Neural cell (in vitro differentiated cells): ENCODE measurements at regions not wholly inside any gene's neighbourhood (a gene's known extent, or its start where the extent isn't known, plus 50 kb on each side); places are given as distances from the start of the nearest gene placed in this dataset.

Experiments used
- H2AFZ ChIP-seq: fragments of 200-600, 300-800 bp; sonication (generic), shearing (Covaris generic); 2 replicates; pipeline ENCODE4 v1.6.0; 2014; ENCODE audit warnings: low read depth, mild to moderate bottlenecking, antibody characterized with exemption, low read length, moderate library complexity
- H3F3A ChIP-seq: fragments of 200-600 bp; shearing (Covaris generic); 2 replicates; pipeline ENCODE4 v1.6.1; 2016; ENCODE audit warnings: mild to moderate bottlenecking, moderate library complexity, mixed read lengths, antibody characterized with exemption, low read length; ENCODE audit not compliant: insufficient read depth, poor library complexity, severe bottlenecking
- H3K27ac ChIP-seq: fragments of 200-600, 300-800 bp; sonication (generic), shearing (Covaris generic); 2 replicates; pipeline ENCODE4 v1.5.1; 2014; ENCODE audit warnings: mild to moderate bottlenecking, low read length, moderate library complexity
- H3K27me3 ChIP-seq: fragments of 300-800, 200-600 bp; sonication (generic), shearing (Covaris generic); 2 replicates; pipeline ENCODE4 v1.6.0; 2014; ENCODE audit warnings: mild to moderate bottlenecking, low read depth, low read length, moderate library complexity; ENCODE audit not compliant: insufficient read depth
- H3K36me3 ChIP-seq: fragments of 300-800, 200-600 bp; sonication (generic), shearing (Covaris generic); 2 replicates; pipeline ENCODE4 v1.5.1; 2014; ENCODE audit warnings: mild to moderate bottlenecking, antibody characterized with exemption, low read length, moderate library complexity; ENCODE audit not compliant: insufficient read depth
- H3K4me2 ChIP-seq: fragments of 300-800, 200-600 bp; sonication (generic), shearing (Covaris generic); 2 replicates; pipeline ENCODE4 v1.6.0; 2014; ENCODE audit warnings: mild to moderate bottlenecking, low read length
- H3K4me3 ChIP-seq: fragments of 300-800, 200-600 bp; sonication (generic), shearing (Covaris generic); 2 replicates; pipeline ENCODE4 v1.5.1; 2014; ENCODE audit warnings: mild to moderate bottlenecking, low read length, moderate library complexity
- H3K79me2 ChIP-seq: fragments of 200-600 bp; shearing (Covaris generic); replicated peaks from 2 replicates; pipeline ENCODE4 v1.6.0; 2014; ENCODE audit warnings: mild to moderate bottlenecking, low read length, moderate library complexity; ENCODE audit not compliant: insufficient read depth
- H3K9ac ChIP-seq: fragments of 300-800, 200-600 bp; sonication (generic), shearing (Covaris generic); 2 replicates; pipeline ENCODE4 v1.6.1; 2016; ENCODE audit warnings: mild to moderate bottlenecking, low read length, mixed read lengths
- H3K9me2 ChIP-seq: fragments of 200-600 bp; shearing (Covaris generic); 2 replicates; pipeline ENCODE4 v1.6.1; 2016; ENCODE audit warnings: mild to moderate bottlenecking, low read length, mixed read lengths; ENCODE audit not compliant: insufficient read depth
- H3K9me3 ChIP-seq: fragments of 200-600, 300-800 bp; sonication (generic), shearing (Covaris generic); 2 replicates; pipeline ENCODE4 v1.6.1; 2016; ENCODE audit warnings: mild to moderate bottlenecking, mixed run types, low read length, moderate library complexity, mixed read lengths
- H4K20me1 ChIP-seq: fragments of 200-600 bp; shearing (Covaris generic); 2 replicates; pipeline ENCODE4 v1.6.1; 2016; ENCODE audit warnings: mild to moderate bottlenecking, mixed run types; ENCODE audit not compliant: insufficient read depth
- CTCF ChIP-seq: fragments of 450-650 bp; IDR thresholded peaks from 2 replicates; pipeline ENCODE4 v1.5.1; 2014; ENCODE audit warnings: antibody characterized with exemption, mild to moderate bottlenecking, moderate library complexity; ENCODE audit not compliant: poor library complexity, severe bottlenecking
- EP300 ChIP-seq: fragments of 450-650 bp; conservative IDR thresholded peaks from 2 replicates; pipeline ENCODE4 v1.6.1; 2014; ENCODE audit warnings: antibody characterized with exemption, mild to moderate bottlenecking, moderate library complexity; ENCODE audit not compliant: poor library complexity, severe bottlenecking
- EZH2 ChIP-seq: fragments of 200-600, 300-800 bp; shearing (Covaris generic), sonication (generic); IDR thresholded peaks from 2 replicates; pipeline ENCODE4 v1.6.1; 2014; ENCODE audit warnings: antibody characterized with exemption, low read length, borderline replicate concordance, mild to moderate bottlenecking; ENCODE audit not compliant: insufficient read depth, poor library complexity, severe bottlenecking
- MXI1 ChIP-seq: fragments of 450-650 bp; conservative IDR thresholded peaks from 2 replicates; pipeline ENCODE4 v1.6.1; 2014; ENCODE audit warnings: antibody characterized with exemption, mild to moderate bottlenecking; ENCODE audit not compliant: poor library complexity, severe bottlenecking
- POLR2AphosphoS5 ChIP-seq: IDR thresholded peaks from 2 replicates; pipeline ENCODE4 v1.6.1; 2012
- RAD21 ChIP-seq: fragments of 450-650 bp; conservative IDR thresholded peaks from 2 replicates; pipeline ENCODE4 v1.6.1; 2014; ENCODE audit warnings: antibody characterized with exemption, mild to moderate bottlenecking, moderate library complexity
- REST ChIP-seq: IDR thresholded peaks from 2 replicates; pipeline ENCODE4 v1.6.1; 2012; ENCODE audit warnings: borderline replicate concordance
- SMC3 ChIP-seq: fragments of 450-650 bp; conservative IDR thresholded peaks from 2 replicates; pipeline ENCODE4 v1.6.1; 2014; ENCODE audit warnings: antibody characterized with exemption, mild to moderate bottlenecking, moderate library complexity; ENCODE audit not compliant: poor library complexity
- TAF1 ChIP-seq: IDR thresholded peaks from 2 replicates; pipeline ENCODE4 v1.6.1; 2012; ENCODE audit warnings: low read depth

- H3K9ac ChIP-seq, result no peak overlapping the region
- no peaks in the 10 kb centered on the region for H3K36me3 ChIP-seq
- no peaks in the 10 kb centered on the region for H3K9me2 ChIP-seq
- no peaks in the 10 kb centered on the region for H3K79me2 ChIP-seq
- no peak for TF ChIP-seq CTCF
- TF ChIP-seq SMC3, result no peak
- no peak for TF ChIP-seq POLR2AphosphoS5
- no peak for TF ChIP-seq EP300
- TF ChIP-seq REST, result no peak
- no peak for TF ChIP-seq TAF1
- no peak for TF ChIP-seq EZH2
- TF ChIP-seq RAD21, result no peak
- TF ChIP-seq MXI1, result no peak
- H3K9me3 ChIP-seq, result no peaks in the 10 kb centered on the region
- H3K4me3 ChIP-seq, result no peak overlapping the region
- no peak overlapping the region for H3K4me2 ChIP-seq
- no peak overlapping the region for H2AFZ ChIP-seq
- H4K20me1 ChIP-seq, result no peaks in the 10 kb centered on the region
- no peaks in the 10 kb centered on the region for H3F3A ChIP-seq
- H3K27ac ChIP-seq, result no peak overlapping the region
- H3K27me3 ChIP-seq, result no peaks in the 10 kb centered on the region
Observed at GRCh38 chr20:23212011-23212410, 125.9 kb upstream of the CD93 start.

GRCh38 chr20:23211164-23211563, 125.0 kb upstream of the CD93 start:
- TF ChIP-seq MXI1 (no peak), SMC3 (no peak), REST (no peak), TAF1 (no peak), RAD21 (no peak), EP300 (no peak), CTCF (no peak), EZH2 (no peak), POLR2AphosphoS5 (no peak)
- no peak overlapping the region for H3K4me2 ChIP-seq
- no peaks in the 10 kb centered on the region for H3K9me2 ChIP-seq
- no peaks in the 10 kb centered on the region for H3F3A ChIP-seq
- H3K27ac ChIP-seq, result no peak overlapping the region
- H3K36me3 ChIP-seq, result no peaks in the 10 kb centered on the region
- no peaks in the 10 kb centered on the region for H3K27me3 ChIP-seq
- no peaks in the 10 kb centered on the region for H3K79me2 ChIP-seq
- H3K9ac ChIP-seq, result no peak overlapping the region
- H4K20me1 ChIP-seq, result no peaks in the 10 kb centered on the region
- no peak overlapping the region for H3K4me3 ChIP-seq
- H2AFZ ChIP-seq, result no peak overlapping the region
- H3K9me3 ChIP-seq, result no peaks in the 10 kb centered on the region
